PC-9 (cell line): ENCODE measurements at regions not wholly inside any gene's neighbourhood (a gene's known extent, or its start where the extent isn't known, plus 50 kb on each side); places are given as distances from the start of the nearest gene placed in this dataset.

Experiments
- BruUV-seq: library from RNA; stranded (reverse); fragments of 400-500 nt; replicated peaks from 2 replicates; lab custom pipeline; 2021; lab: Mats Ljungman, UMichigan
- CTCF ChIA-PET: fragments of 300-600 bp; sonication (Branson Sonifier 250); formaldehyde crosslinking; loops from one replicate; lab custom pipeline; 2022; ENCODE audit warnings: antibody characterized with exemption; lab: Charles Lee
- POLR2A ChIA-PET: fragments of 300-600 bp; sonication (Branson Sonifier 250); formaldehyde crosslinking; loops from one replicate; lab custom pipeline; 2022; ENCODE audit warnings: antibody characterized with exemption; ENCODE audit not compliant: unreplicated experiment; lab: Charles Lee
- DNase-seq, 2 experiments: peaks; one replicate each; pipeline versions ENCODE4 v3.0.0 to v3.0.0-alpha.2; 2015 to 2022; ENCODE audit warnings: mixed read lengths in 1 of 2
- H2AFZ ChIP-seq: fragments of 200-600 bp; sonication (generic); 2 replicates; pipeline ENCODE4 v1.8.1; 2017; ENCODE audit warnings: antibody characterized with exemption
- H3F3A ChIP-seq: fragments of 200-600 bp; sonication (generic); 2 replicates; pipeline ENCODE4 v1.8.1; 2017; ENCODE audit warnings: antibody characterized with exemption, mild to moderate bottlenecking, low read depth; ENCODE audit not compliant: insufficient read depth
- H3K27ac ChIP-seq: fragments of 200-600 bp; sonication (generic); 2 replicates; pipeline ENCODE4 v1.6.1; 2016; ENCODE audit warnings: mixed run types
- H3K27me3 ChIP-seq: fragments of 200-600 bp; sonication (generic); 2 replicates; pipeline ENCODE4 v1.6.1; 2016; ENCODE audit warnings: low read depth, mixed run types; ENCODE audit not compliant: insufficient read depth
- H3K36me3 ChIP-seq: fragments of 200-600 bp; sonication (generic); 2 replicates; pipeline ENCODE4 v1.6.1; 2016; ENCODE audit warnings: low read depth, mixed run types
- H3K4me1 ChIP-seq: fragments of 200-600 bp; sonication (generic); replicated peaks from 2 replicates; pipeline ENCODE4 v1.6.1; 2016; ENCODE audit warnings: mixed run types; ENCODE audit not compliant: insufficient read depth
- H3K4me2 ChIP-seq: fragments of 200-600 bp; sonication (generic); 2 replicates; pipeline ENCODE4 v1.6.1; 2017; ENCODE audit warnings: mixed run types
- H3K4me3 ChIP-seq: fragments of 200-600 bp; sonication (generic); 2 replicates; pipeline ENCODE4 v1.6.1; 2016; ENCODE audit warnings: mixed run types
- H3K79me2 ChIP-seq: fragments of 200-600 bp; sonication (generic); 2 replicates; pipeline ENCODE4 v1.6.1; 2017; ENCODE audit warnings: low read depth, mixed run types
- H3K9me2 ChIP-seq: fragments of 200-600 bp; sonication (generic); 2 replicates; pipeline ENCODE4 v1.8.1; 2017; ENCODE audit warnings: mild to moderate bottlenecking; ENCODE audit not compliant: insufficient read depth
- H3K9me3 ChIP-seq: fragments of 200-600 bp; sonication (generic); 2 replicates; pipeline ENCODE4 v1.8.1; 2016; ENCODE audit warnings: low read depth; ENCODE audit not compliant: insufficient read depth
- H4K20me1 ChIP-seq: fragments of 200-600 bp; sonication (generic); 2 replicates; pipeline ENCODE4 v1.8.1; 2017; ENCODE audit not compliant: insufficient read depth
- CTCF ChIP-seq: fragments of 200-600 bp; sonication (generic); conservative IDR thresholded peaks from 2 replicates; pipeline ENCODE4 v1.6.1; 2017; ENCODE audit warnings: mixed run types, antibody characterized with exemption, mild to moderate bottlenecking, moderate library complexity
- EZH2 ChIP-seq: fragments of 200-600 bp; sonication (generic); IDR thresholded peaks from 2 replicates; pipeline ENCODE4 v1.8.0; 2017; ENCODE audit warnings: antibody characterized with exemption, low read depth
- intact Hi-C: fragments of 100-400 bp; cut with micrococcal nuclease; formaldehyde crosslinking; loops from one replicate; pipeline ENCODE4 v1.10.0; 2022; ENCODE audit not compliant: unreplicated experiment

- intact Hi-C loops: no loop called here
- H3K27ac ChIP-seq: no peak overlapping the region
- no peak overlapping the region for H2AFZ ChIP-seq
- H3K27me3 ChIP-seq: no peaks in the 10 kb centered on the region
- no peaks in the 10 kb centered on the region for H4K20me1 ChIP-seq
- CTCF ChIA-PET: no interaction called here
- H3K9me2 ChIP-seq: no peaks in the 10 kb centered on the region
- TF ChIP-seq EZH2 (no peak), CTCF (no peak)
- BruUV-seq: no TSS peak
- POLR2A ChIA-PET: no interaction called here
- no peaks in the 10 kb centered on the region for H3K9me3 ChIP-seq
- H3K4me1 ChIP-seq: no peaks in the 10 kb centered on the region
- no peak overlapping the region for H3K4me2 ChIP-seq
- no peaks in the 10 kb centered on the region for H3K79me2 ChIP-seq
- no peak overlapping the region for H3K4me3 ChIP-seq
- H3F3A ChIP-seq: no peaks in the 10 kb centered on the region
- no peak for DNase-seq
- H3K36me3 ChIP-seq: no peaks in the 10 kb centered on the region
Measured at GRCh38 chr6:128827675-128828464, 55.1 kb upstream of the LAMA2 start.

GRCh38 chr6:128826606-128827005 lies 56.3 kb upstream of the LAMA2 start:
- H3K9me3 ChIP-seq: no peaks in the 10 kb centered on the region
- H3K27me3 ChIP-seq: no peaks in the 10 kb centered on the region
- H3K79me2 ChIP-seq: no peaks in the 10 kb centered on the region
- H3K27ac ChIP-seq: no peak overlapping the region
- no TSS peak for BruUV-seq
- intact Hi-C loops: no loop called here
- no peak for DNase-seq
- TF ChIP-seq EZH2: no peak
- no peak for TF ChIP-seq CTCF
- no peaks in the 10 kb centered on the region for H3K4me1 ChIP-seq
- H2AFZ ChIP-seq: no peak overlapping the region
- no peaks in the 10 kb centered on the region for H4K20me1 ChIP-seq
- H3K4me3 ChIP-seq: no peak overlapping the region
- CTCF ChIA-PET: no interaction called here
- no peak overlapping the region for H3K4me2 ChIP-seq
- no peaks in the 10 kb centered on the region for H3F3A ChIP-seq
- POLR2A ChIA-PET: no interaction called here
- no peaks in the 10 kb centered on the region for H3K36me3 ChIP-seq
- no peaks in the 10 kb centered on the region for H3K9me2 ChIP-seq

- Histone ChIP-seq H3K27ac (no peak overlapping the region), H2AFZ (no peak overlapping the region), H3K36me3 (no peaks in the 10 kb centered on the region), H3K27me3 (no peaks in the 10 kb centered on the region), H3K79me2 (no peaks in the 10 kb centered on the region), H3K4me1 (no peaks in the 10 kb centered on the region), H3K9me3 (no peaks in the 10 kb centered on the region), H3K4me3 (no peak overlapping the region), H3K4me2 (no peak overlapping the region), H4K20me1 (no peaks in the 10 kb centered on the region), H3F3A (no peaks in the 10 kb centered on the region), H3K9me2 (no peaks in the 10 kb centered on the region)
- CTCF ChIA-PET: no interaction called here
- peak in 1 of 2 experiments; percentile 3 for DNase-seq
- intact Hi-C loops: no loop called here
- BruUV-seq: no TSS peak
- no peak for TF ChIP-seq EZH2
- no peak for TF ChIP-seq CTCF
- POLR2A ChIA-PET: no interaction called here
Measured at GRCh38 chr6:128822271-128822670, 60.7 kb upstream of the LAMA2 start.
